Trophoblast cell (in vitro differentiated cells and primary cell): ENCODE measurements at regions not wholly inside any gene's neighbourhood (a gene's known extent, or its start where the extent isn't known, plus 50 kb on each side); places are given as distances from the start of the nearest gene placed in this dataset.
"Not testable (repeated sequence)": the region's sequence is repeated elsewhere in the genome, so short reads cannot be mapped to it uniquely, and the experiment has no call there.

Experiments used
- DNase-seq, 2 donors: peaks; one replicate each; pipeline ENCODE4 v3.0.0-alpha.2; 2016
- H2AFZ ChIP-seq: 2 replicates; pipeline ENCODE4 v1.6.1; 2013; ENCODE audit warnings: low read length, moderate library complexity, mild to moderate bottlenecking; ENCODE audit not compliant: insufficient read depth, poor library complexity
- H2AK5ac ChIP-seq: 2 replicates; pipeline ENCODE4 v1.6.1; 2013; ENCODE audit warnings: mild to moderate bottlenecking, low read length
- H2BK120ac ChIP-seq: 2 replicates; pipeline ENCODE4 v1.6.1; 2013; ENCODE audit warnings: low read length, mild to moderate bottlenecking, moderate library complexity; ENCODE audit not compliant: insufficient read depth, poor library complexity
- H2BK12ac ChIP-seq: 2 replicates; pipeline ENCODE4 v1.6.1; 2013; ENCODE audit warnings: mild to moderate bottlenecking, low read length, moderate library complexity
- H2BK5ac ChIP-seq: 2 replicates; pipeline ENCODE4 v1.6.1; 2013; ENCODE audit warnings: low read length, low read depth, moderate library complexity, mild to moderate bottlenecking; ENCODE audit not compliant: poor library complexity
- H3K14ac ChIP-seq: 2 replicates; pipeline ENCODE4 v1.6.1; 2013; ENCODE audit warnings: mild to moderate bottlenecking, low read length
- H3K18ac ChIP-seq: 2 replicates; pipeline ENCODE4 v1.6.1; 2013; ENCODE audit warnings: mild to moderate bottlenecking, low read length
- H3K23ac ChIP-seq: 2 replicates; pipeline ENCODE4 v1.6.1; 2013; ENCODE audit warnings: low read length
- H3K27ac ChIP-seq: 2 replicates; pipeline ENCODE4 v1.5.1; 2013; ENCODE audit warnings: low read depth, mild to moderate bottlenecking, inconsistent platforms, low read length, moderate library complexity
- H3K27me3 ChIP-seq: 2 replicates; pipeline ENCODE4 v1.6.1; 2013; ENCODE audit warnings: inconsistent platforms, mild to moderate bottlenecking, low read length, moderate library complexity; ENCODE audit not compliant: insufficient read depth
- H3K36me3 ChIP-seq, 2 experiments: 1 replicate in 1 of 2; 2 replicates in 1 of 2; pipeline ENCODE4 v1.6.1; 2013; ENCODE audit warnings: low read length in 2 of 2, mild to moderate bottlenecking in 2 of 2, moderate library complexity in 1 of 2; ENCODE audit not compliant: insufficient read depth in 2 of 2, control insufficient read depth in 1 of 2
- H3K4ac ChIP-seq: 2 replicates; pipeline ENCODE4 v1.6.1; 2013; ENCODE audit warnings: low read depth, mild to moderate bottlenecking, low read length, moderate library complexity
- H3K4me1 ChIP-seq, 2 experiments: 1 replicate in 1 of 2; 2 replicates in 1 of 2; pipeline ENCODE4 v1.6.1; 2013; ENCODE audit warnings: low read length in 2 of 2, mild to moderate bottlenecking in 2 of 2, moderate library complexity in 1 of 2; ENCODE audit not compliant: insufficient read depth in 2 of 2, control insufficient read depth in 1 of 2
- H3K4me2 ChIP-seq: 2 replicates; pipeline ENCODE4 v1.6.1; 2013; ENCODE audit warnings: inconsistent platforms, mild to moderate bottlenecking, low read length, moderate library complexity
- H3K4me3 ChIP-seq: 2 replicates; pipeline ENCODE4 v1.5.1; 2013; ENCODE audit warnings: mild to moderate bottlenecking, low read depth, low read length, inconsistent platforms
- H3K79me1 ChIP-seq: one replicate; pipeline ENCODE4 v1.6.1; 2013; ENCODE audit warnings: low read length
- H3K79me2 ChIP-seq: 2 replicates; pipeline ENCODE4 v1.6.1; 2013; ENCODE audit warnings: low read length, mild to moderate bottlenecking; ENCODE audit not compliant: control insufficient read depth, insufficient read depth, poor library complexity
- H3K9ac ChIP-seq: 2 replicates; pipeline ENCODE4 v1.6.1; 2013; ENCODE audit warnings: mild to moderate bottlenecking, low read length
- H3K9me3 ChIP-seq: 2 replicates; pipeline ENCODE4 v1.6.1; 2013; ENCODE audit warnings: low read depth, mild to moderate bottlenecking, control low read depth, inconsistent platforms, low read length; ENCODE audit not compliant: insufficient read depth
- H4K12ac ChIP-seq: 2 replicates; pipeline ENCODE4 v1.6.1; 2013; ENCODE audit warnings: low read depth, mild to moderate bottlenecking, low read length, moderate library complexity
- H4K8ac ChIP-seq: 2 replicates; pipeline ENCODE4 v1.6.1; 2013; ENCODE audit warnings: low read depth, mild to moderate bottlenecking, low read length, moderate library complexity
- H4K91ac ChIP-seq: one replicate; pipeline ENCODE4 v1.6.1; 2013; ENCODE audit warnings: low read depth, mild to moderate bottlenecking, low read length, moderate library complexity
- WGBS: extraction: QIAGEN DNeasy Blood & Tissue Kit; methylation state at CpG from one replicate; pipeline ENCODE4 v1.1.7; 2013; ENCODE audit warnings: missing lambda C conversion rate; ENCODE audit not compliant: insufficient read length, insufficient coverage; ENCODE audit errors: extremely low coverage; 5-methylcytosine and 5-hydroxymethylcytosine counted together

GRCh38 chr16:87038528-87038927 is 278.7 kb downstream of the C16orf95 start:
- not testable (repeated sequence) for H3K4me1 ChIP-seq, H3K27ac ChIP-seq, H4K12ac ChIP-seq, H2AK5ac ChIP-seq, H3K27me3 ChIP-seq, H3K4ac ChIP-seq, H2BK5ac ChIP-seq, H2AFZ ChIP-seq, H3K9me3 ChIP-seq, H3K36me3 ChIP-seq, H3K4me3 ChIP-seq, H3K79me2 ChIP-seq, H2BK12ac ChIP-seq, H3K23ac ChIP-seq, H4K8ac ChIP-seq, H3K4me2 ChIP-seq, H3K9ac ChIP-seq, H4K91ac ChIP-seq, H3K14ac ChIP-seq, H3K18ac ChIP-seq, H3K79me1 ChIP-seq, H2BK120ac ChIP-seq, DNase-seq
- WGBS, result no CpG with 5 or more reads among the region's 3 CpGs

GRCh38 chr16:87040169-87041117 is 276.7 kb downstream of the C16orf95 start:
- no peaks in the 10 kb centered on the region for H3K36me3 ChIP-seq
- no peak overlapping the region for H3K4me2 ChIP-seq
- H2AFZ ChIP-seq, result no peak overlapping the region
- no peaks in the 10 kb centered on the region for H3K9me3 ChIP-seq
- H2BK12ac ChIP-seq, result no peak overlapping the region
- H2BK120ac ChIP-seq, result no peak overlapping the region
- no peak overlapping the region for H3K23ac ChIP-seq
- no peak overlapping the region for H2AK5ac ChIP-seq
- H3K4ac ChIP-seq, result no peak overlapping the region
- no peaks in the 10 kb centered on the region for H3K27me3 ChIP-seq
- H3K18ac ChIP-seq, result no peak overlapping the region
- no peak overlapping the region for H3K14ac ChIP-seq
- DNase-seq, result no peak
- H4K8ac ChIP-seq, result no peak overlapping the region
- WGBS, result no CpG with 5 or more reads among the region's 15 CpGs
- H2BK5ac ChIP-seq, result no peak overlapping the region
- no peak overlapping the region for H3K4me3 ChIP-seq
- no peaks in the 10 kb centered on the region for H3K4me1 ChIP-seq
- H4K91ac ChIP-seq, result no peak overlapping the region
- H3K9ac ChIP-seq, result no peak overlapping the region
- H3K79me2 ChIP-seq, result no peaks in the 10 kb centered on the region
- no peaks in the 10 kb centered on the region for H3K79me1 ChIP-seq
- no peak overlapping the region for H4K12ac ChIP-seq
- no peak overlapping the region for H3K27ac ChIP-seq

GRCh38 chr16:87041286-87041685 is 275.9 kb downstream of the C16orf95 start:
- Histone ChIP-seq H3K27me3 (no peaks in the 10 kb centered on the region), H3K79me2 (no peaks in the 10 kb centered on the region), H3K4ac (no peak overlapping the region), H3K9me3 (no peaks in the 10 kb centered on the region), H2AK5ac (no peak overlapping the region), H3K4me3 (no peak overlapping the region), H3K18ac (no peak overlapping the region), H2BK5ac (no peak overlapping the region), H3K23ac (no peak overlapping the region), H3K36me3 (no peaks in the 10 kb centered on the region), H3K14ac (no peak overlapping the region), H4K91ac (no peak overlapping the region), H3K79me1 (no peaks in the 10 kb centered on the region), H3K4me1 (no peaks in the 10 kb centered on the region), H2BK12ac (no peak overlapping the region), H4K8ac (no peak overlapping the region), H2BK120ac (no peak overlapping the region), H4K12ac (no peak overlapping the region), H2AFZ (no peak overlapping the region), H3K9ac (no peak overlapping the region), H3K27ac (no peak overlapping the region), H3K4me2 (no peak overlapping the region)
- no peak for DNase-seq
- WGBS, result no CpG with 5 or more reads among the region's 16 CpGs

- no peak overlapping the region for H2BK120ac ChIP-seq
- no peak overlapping the region for H3K27ac ChIP-seq
- H3K14ac ChIP-seq, result no peak overlapping the region
- no peak for DNase-seq
- no peak overlapping the region for H4K12ac ChIP-seq
- H3K27me3 ChIP-seq, result no peaks in the 10 kb centered on the region
- H2AK5ac ChIP-seq, result no peak overlapping the region
- no peak overlapping the region for H4K8ac ChIP-seq
- H2AFZ ChIP-seq, result no peak overlapping the region
- H3K9ac ChIP-seq, result no peak overlapping the region
- H3K79me2 ChIP-seq, result no peaks in the 10 kb centered on the region
- no peaks in the 10 kb centered on the region for H3K79me1 ChIP-seq
- H3K36me3 ChIP-seq, result no peaks in the 10 kb centered on the region
- no peak overlapping the region for H3K4ac ChIP-seq
- H3K4me3 ChIP-seq, result no peak overlapping the region
- H3K23ac ChIP-seq, result no peak overlapping the region
- peaks cover 0 to 1% of the 10 kb centered on the region in 2 experiments for H3K4me1 ChIP-seq
- no peak overlapping the region for H3K18ac ChIP-seq
- H3K9me3 ChIP-seq, result no peaks in the 10 kb centered on the region
- no peak overlapping the region for H4K91ac ChIP-seq
- WGBS, result no CpG with 5 or more reads among the region's 20 CpGs
- no peak overlapping the region for H2BK5ac ChIP-seq
- H2BK12ac ChIP-seq, result no peak overlapping the region
- no peak overlapping the region for H3K4me2 ChIP-seq
These were observed 274.5 kb downstream of the C16orf95 start for GRCh38 chr16:87042551-87043230.
